PC-3 (cell line): ENCODE measurements at regions not wholly inside any gene's neighbourhood (a gene's known extent, or its start where the extent isn't known, plus 50 kb on each side); places are given as distances from the start of the nearest gene placed in this dataset.

ENCODE experiments used
- CTCF ChIP-seq: fragments of 300-600 bp; sonication (generic); conservative IDR thresholded peaks from 2 replicates; pipeline ENCODE4 v1.5.1; 2017; ENCODE audit warnings: antibody characterized with exemption, low read depth, mild to moderate bottlenecking, low read length
- EZH2 ChIP-seq: fragments of 300-600 bp; sonication (generic); IDR thresholded peaks from one replicate; pipeline ENCODE4 v1.6.1; 2017; ENCODE audit warnings: antibody characterized with exemption, mild to moderate bottlenecking, low read length; ENCODE audit not compliant: unreplicated experiment
- EZH2phosphoT487 ChIP-seq: fragments of 300-600 bp; sonication (generic); IDR thresholded peaks from 2 replicates; pipeline ENCODE4 v1.6.1; 2018; ENCODE audit warnings: mild to moderate bottlenecking, antibody characterized with exemption, low read length, borderline replicate concordance

DNA sequence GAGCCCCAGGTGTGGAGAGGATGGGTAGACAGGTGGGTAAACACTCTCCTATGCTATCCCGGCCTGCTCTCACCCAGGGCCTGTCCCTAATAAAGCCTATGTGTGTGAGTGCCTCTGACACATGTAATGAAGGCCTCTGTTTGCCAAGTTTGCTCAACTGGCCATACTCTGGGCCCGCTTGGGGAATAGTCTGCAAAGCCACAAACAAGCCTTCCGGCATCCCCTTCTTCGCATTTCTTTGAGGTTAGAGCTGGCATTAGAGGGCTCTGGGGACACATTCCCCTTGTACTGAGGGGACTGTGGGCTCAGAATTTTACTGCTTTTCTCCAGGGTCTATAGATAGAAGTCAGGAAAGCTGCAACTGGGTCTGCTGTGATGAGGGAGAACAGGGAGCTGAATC, 240.5 kb downstream of the C12orf75 start:
- TF ChIP-seq CTCF = no peak
- no peak for TF ChIP-seq EZH2phosphoT487
- no peak for TF ChIP-seq EZH2
